Kidney epithelial cell (primary cell): ENCODE measurements at regions not wholly inside any gene's neighbourhood (a gene's known extent, or its start where the extent isn't known, plus 50 kb on each side); places are given as distances from the start of the nearest gene placed in this dataset.
"Not testable (repeated sequence)": the region's sequence is repeated elsewhere in the genome, so short reads cannot be mapped to it uniquely, and the experiment has no call there.

Source experiments
- DNase-seq: peaks from one replicate; pipeline ENCODE4 v3.0.0-alpha.2; 2010; ENCODE audit warnings: low read depth
- H3K27me3 ChIP-seq: 2 replicates; pipeline ENCODE4 v1.6.0; 2011; ENCODE audit warnings: low read length; ENCODE audit not compliant: control insufficient read depth, insufficient read depth
- H3K36me3 ChIP-seq: 2 replicates; pipeline ENCODE4 v1.5.1; 2011; ENCODE audit warnings: low read length; ENCODE audit not compliant: control insufficient read depth, insufficient read depth
- H3K4me3 ChIP-seq: 2 replicates; pipeline ENCODE4 v1.5.1; 2011; ENCODE audit warnings: low read depth, mild to moderate bottlenecking, control low read depth, low read length
- TF ChIP-seq, protein P1 (sequence below): IDR thresholded peaks from 2 replicates; pipeline ENCODE4 v1.5.1; 2011; ENCODE audit warnings: mild to moderate bottlenecking, moderate library complexity, low read length, control low read depth, inconsistent platforms; ENCODE audit not compliant: insufficient read depth, poor library complexity, severe bottlenecking

DNA sequence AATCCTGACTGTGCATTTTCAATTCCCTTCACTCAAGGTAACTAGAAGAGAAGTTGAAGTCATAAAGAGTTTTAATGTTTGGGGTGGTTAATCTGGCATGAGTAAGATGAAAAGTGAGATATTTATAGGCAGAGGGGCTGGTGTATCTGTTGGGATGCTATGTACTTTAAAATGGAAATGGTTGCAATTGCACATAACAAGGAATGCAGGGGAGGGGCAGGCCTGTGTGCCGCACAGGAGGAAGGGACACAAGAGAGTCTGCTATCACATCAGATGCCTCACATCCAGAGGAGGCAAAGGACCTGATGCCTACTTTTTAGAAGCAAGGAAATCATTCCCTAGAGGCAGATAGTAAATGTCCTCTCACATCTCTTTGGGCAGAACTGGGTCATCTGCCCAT, 55.5 kb upstream of the OSMR start:
- TF ChIP-seq, protein P1, sequence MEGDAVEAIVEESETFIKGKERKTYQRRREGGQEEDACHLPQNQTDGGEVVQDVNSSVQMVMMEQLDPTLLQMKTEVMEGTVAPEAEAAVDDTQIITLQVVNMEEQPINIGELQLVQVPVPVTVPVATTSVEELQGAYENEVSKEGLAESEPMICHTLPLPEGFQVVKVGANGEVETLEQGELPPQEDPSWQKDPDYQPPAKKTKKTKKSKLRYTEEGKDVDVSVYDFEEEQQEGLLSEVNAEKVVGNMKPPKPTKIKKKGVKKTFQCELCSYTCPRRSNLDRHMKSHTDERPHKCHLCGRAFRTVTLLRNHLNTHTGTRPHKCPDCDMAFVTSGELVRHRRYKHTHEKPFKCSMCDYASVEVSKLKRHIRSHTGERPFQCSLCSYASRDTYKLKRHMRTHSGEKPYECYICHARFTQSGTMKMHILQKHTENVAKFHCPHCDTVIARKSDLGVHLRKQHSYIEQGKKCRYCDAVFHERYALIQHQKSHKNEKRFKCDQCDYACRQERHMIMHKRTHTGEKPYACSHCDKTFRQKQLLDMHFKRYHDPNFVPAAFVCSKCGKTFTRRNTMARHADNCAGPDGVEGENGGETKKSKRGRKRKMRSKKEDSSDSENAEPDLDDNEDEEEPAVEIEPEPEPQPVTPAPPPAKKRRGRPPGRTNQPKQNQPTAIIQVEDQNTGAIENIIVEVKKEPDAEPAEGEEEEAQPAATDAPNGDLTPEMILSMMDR = no peak
- H3K36me3 ChIP-seq = no peaks in the 10 kb centered on the region
- no peak for DNase-seq
- H3K27me3 ChIP-seq = no peaks in the 10 kb centered on the region
- H3K4me3 ChIP-seq = no peak overlapping the region

DNA sequence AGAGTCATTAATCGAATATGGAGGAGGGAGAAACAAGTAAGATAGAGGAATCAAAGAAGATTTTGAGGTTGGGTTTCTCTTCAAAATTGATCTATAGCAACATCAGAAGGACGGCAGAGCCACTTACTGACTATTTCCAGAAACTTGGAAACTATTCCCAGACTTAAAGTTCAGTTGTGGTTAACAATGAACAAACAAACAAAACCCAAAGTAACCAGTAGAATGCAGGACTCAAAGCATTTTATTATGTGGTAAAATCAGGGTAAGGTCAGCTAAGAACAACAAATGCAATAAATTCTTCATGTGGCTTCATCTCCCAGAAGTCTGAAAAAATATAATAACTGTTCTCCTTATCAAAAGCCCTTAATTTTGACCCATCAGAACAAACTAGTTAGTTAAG, 54.9 kb upstream of the OSMR start:
- no peak for DNase-seq
- no peaks in the 10 kb centered on the region for H3K36me3 ChIP-seq
- H3K4me3 ChIP-seq = no peak overlapping the region
- no peaks in the 10 kb centered on the region for H3K27me3 ChIP-seq
- TF ChIP-seq, protein P1 = no peak

GRCh38 chr5:38793099-38793498, 52.7 kb upstream of the OSMR start:
- TF ChIP-seq, protein P1 = no peak
- Histone ChIP-seq H3K4me3 (no peak overlapping the region), H3K36me3 (no peaks in the 10 kb centered on the region), H3K27me3 (no peaks in the 10 kb centered on the region)
- DNase-seq = no peak

DNA sequence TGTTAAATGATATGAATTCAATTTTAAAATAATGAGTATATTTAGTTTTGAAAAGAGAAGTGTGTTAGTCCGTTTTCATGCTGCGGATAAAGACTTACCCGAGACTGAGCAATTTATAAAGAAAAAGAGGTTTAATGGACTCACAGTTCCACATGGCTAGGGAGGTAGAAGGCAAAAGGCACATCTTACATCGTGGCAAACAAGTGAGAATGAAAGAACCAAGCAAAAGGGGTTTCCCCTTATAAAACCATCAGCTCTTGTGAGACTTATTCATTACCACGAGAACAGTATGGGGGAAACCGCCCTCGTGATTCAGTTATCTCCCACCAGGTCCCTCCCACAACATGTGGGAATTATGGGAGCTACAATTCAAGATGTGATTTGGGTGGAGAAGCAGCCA, 51.8 kb upstream of the OSMR start:
- H3K36me3 ChIP-seq, DNase-seq, H3K4me3 ChIP-seq, H3K27me3 ChIP-seq: not testable (repeated sequence)

DNA sequence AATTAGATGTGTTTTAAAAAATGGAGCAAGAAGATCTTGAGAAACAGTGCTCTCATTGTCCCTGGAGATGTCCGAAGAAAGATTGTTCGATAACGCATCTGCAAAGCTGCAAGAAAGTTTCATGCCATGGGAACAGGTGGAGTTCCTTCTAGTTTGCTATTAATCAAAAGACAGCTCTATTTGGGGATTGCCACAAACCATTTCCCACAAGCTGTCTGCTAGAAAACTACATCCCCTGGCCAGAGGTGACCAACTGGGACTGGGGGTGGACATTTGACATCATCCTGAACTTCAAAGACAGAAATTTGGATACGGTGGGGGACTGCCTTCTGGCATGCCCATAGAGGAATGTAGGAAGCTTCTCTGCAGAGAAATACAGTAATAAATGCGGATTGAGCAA, 50.8 kb upstream of the OSMR start:
- DNase-seq = no peak
- TF ChIP-seq, protein P1 = no peak
- Histone ChIP-seq H3K27me3 (no peaks in the 10 kb centered on the region), H3K4me3 (no peak overlapping the region), H3K36me3 (no peaks in the 10 kb centered on the region)

GRCh38 chr5:38795986-38796741, 49.6 kb upstream of the OSMR start:
- DNase-seq = no peak
- H3K36me3 ChIP-seq = no peaks in the 10 kb centered on the region
- TF ChIP-seq, protein P1 = no peak
- no peak overlapping the region for H3K4me3 ChIP-seq
- H3K27me3 ChIP-seq = no peaks in the 10 kb centered on the region
